NB4 (cell line): ENCODE measurements at regions not wholly inside any gene's neighbourhood (a gene's known extent, or its start where the extent isn't known, plus 50 kb on each side); places are given as distances from the start of the nearest gene placed in this dataset.

ENCODE experiments used
- CTCF ChIP-seq: IDR thresholded peaks from one replicate; pipeline ENCODE4 v1.5.1; 2012; ENCODE audit warnings: low read depth, low read length
- MAX ChIP-seq: IDR thresholded peaks from 2 replicates; pipeline ENCODE4 v1.6.1; 2011; ENCODE audit warnings: low read depth, low read length

- TF ChIP-seq CTCF (no peak), MAX (no peak)
These were observed 270.4 kb downstream of the TEX29 start for GRCh38 chr13:111590796-111591195.
